ENCODE measurements at regions not wholly inside any gene's neighbourhood (a gene's known extent, or its start where the extent isn't known, plus 50 kb on each side); places are given as distances from the start of the nearest gene placed in this dataset.
A peak's percentile ranks its signal among the peaks of the same experiment; 100 is the strongest.

DNA sequence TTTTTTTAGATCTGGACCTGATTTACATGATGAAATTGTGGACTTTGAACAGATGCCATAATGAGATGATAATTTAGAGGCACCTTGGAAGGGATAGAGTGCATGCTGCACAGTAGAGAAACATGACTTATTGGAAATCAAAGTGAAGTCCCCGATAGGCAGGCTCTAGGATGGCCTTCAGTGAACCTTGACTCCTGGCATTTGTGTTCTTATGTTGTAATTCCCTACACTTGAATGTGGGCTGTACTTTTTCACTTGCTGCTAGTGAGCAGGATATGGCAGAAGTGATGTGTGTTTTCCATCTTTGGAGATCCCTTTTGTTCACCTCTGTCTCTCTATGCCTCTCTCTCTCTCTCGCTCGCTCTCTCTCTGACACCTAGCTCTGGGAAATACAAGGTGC is 1614.6 kb downstream of the PCDH9 start:
- TF ChIP-seq, protein P1, sequence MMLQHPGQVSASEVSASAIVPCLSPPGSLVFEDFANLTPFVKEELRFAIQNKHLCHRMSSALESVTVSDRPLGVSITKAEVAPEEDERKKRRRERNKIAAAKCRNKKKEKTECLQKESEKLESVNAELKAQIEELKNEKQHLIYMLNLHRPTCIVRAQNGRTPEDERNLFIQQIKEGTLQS (IDR thresholded peaks at IDR 0.05), result no peak
- TF ChIP-seq YY1 (IDR thresholded peaks at IDR 0.05; ENCODE audit: extremely low read depth, insufficient replicate concordance, low read depth, low read length) (no peak), RAD21 (IDR thresholded peaks at IDR 0.05; ENCODE audit: low read depth) (no peak), ZFX (IDR thresholded peaks at IDR 0.05) (no peak), EZH2phosphoT487 (IDR thresholded peaks at IDR 0.05; ENCODE audit: borderline replicate concordance) (no peak)
- TF ChIP-seq, protein P2, sequence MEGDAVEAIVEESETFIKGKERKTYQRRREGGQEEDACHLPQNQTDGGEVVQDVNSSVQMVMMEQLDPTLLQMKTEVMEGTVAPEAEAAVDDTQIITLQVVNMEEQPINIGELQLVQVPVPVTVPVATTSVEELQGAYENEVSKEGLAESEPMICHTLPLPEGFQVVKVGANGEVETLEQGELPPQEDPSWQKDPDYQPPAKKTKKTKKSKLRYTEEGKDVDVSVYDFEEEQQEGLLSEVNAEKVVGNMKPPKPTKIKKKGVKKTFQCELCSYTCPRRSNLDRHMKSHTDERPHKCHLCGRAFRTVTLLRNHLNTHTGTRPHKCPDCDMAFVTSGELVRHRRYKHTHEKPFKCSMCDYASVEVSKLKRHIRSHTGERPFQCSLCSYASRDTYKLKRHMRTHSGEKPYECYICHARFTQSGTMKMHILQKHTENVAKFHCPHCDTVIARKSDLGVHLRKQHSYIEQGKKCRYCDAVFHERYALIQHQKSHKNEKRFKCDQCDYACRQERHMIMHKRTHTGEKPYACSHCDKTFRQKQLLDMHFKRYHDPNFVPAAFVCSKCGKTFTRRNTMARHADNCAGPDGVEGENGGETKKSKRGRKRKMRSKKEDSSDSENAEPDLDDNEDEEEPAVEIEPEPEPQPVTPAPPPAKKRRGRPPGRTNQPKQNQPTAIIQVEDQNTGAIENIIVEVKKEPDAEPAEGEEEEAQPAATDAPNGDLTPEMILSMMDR (IDR thresholded peaks at IDR 0.05 in 2 of 3, conservative IDR thresholded peaks at IDR 0.05 in 1 of 3; ENCODE audit: borderline replicate concordance in 1 of 3, insufficient read depth in 1 of 3, low read depth in 2 of 3, low read length in 2 of 3), result no peak
- TF ChIP-seq, protein P3, sequence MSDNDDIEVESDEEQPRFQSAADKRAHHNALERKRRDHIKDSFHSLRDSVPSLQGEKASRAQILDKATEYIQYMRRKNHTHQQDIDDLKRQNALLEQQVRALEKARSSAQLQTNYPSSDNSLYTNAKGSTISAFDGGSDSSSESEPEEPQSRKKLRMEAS (IDR thresholded peaks at IDR 0.05), result no peak
- no peaks in the 10 kb centered on the region for H3K9me2 ChIP-seq (ENCODE audit: insufficient read depth)
- H3K27ac ChIP-seq (ENCODE audit: low read depth, low read length), result no peak overlapping the region
- H3K36me3 ChIP-seq (ENCODE audit: control insufficient read depth in 1 of 2, insufficient read depth in 2 of 2, low read length in 2 of 2), result no peaks in the 10 kb centered on the region
- no peak overlapping the region for H3K4me2 ChIP-seq (ENCODE audit: low read length)
- no peak overlapping the region for H3K9ac ChIP-seq (ENCODE audit: low read length)
- DNase-seq (ENCODE audit: low read depth, low spot score), result no peak
- intact Hi-C loops (cut with micrococcal nuclease), result no loop called here
- H3K79me2 ChIP-seq (ENCODE audit: insufficient read depth, low read length), result no peaks in the 10 kb centered on the region
- no peaks in the 10 kb centered on the region for H3K27me3 ChIP-seq (ENCODE audit: insufficient read depth, low read length)
- no peak overlapping the region for H2AFZ ChIP-seq (ENCODE audit: low read depth, low read length, poor library complexity, severe bottlenecking)
- ATAC-seq, result no peak
- CTCF ChIA-PET, result no interaction called here
- H3K9me3 ChIP-seq (ENCODE audit: control insufficient read depth in 1 of 2, insufficient read depth in 1 of 2, low read depth in 1 of 2, low read length in 2 of 2), result no peaks in the 10 kb centered on the region
- no peak overlapping the region for H3K4me3 ChIP-seq (replicated peaks in 1 of 2; ENCODE audit: low read depth in 1 of 2, low read length in 2 of 2)
- POLR2A ChIA-PET, result no interaction called here
- H3K4me1 ChIP-seq (ENCODE audit: control insufficient read depth in 1 of 2, insufficient read depth in 2 of 2, low read length in 2 of 2), result no peaks in the 10 kb centered on the region
- BruUV-seq (replicated peaks), result no TSS peak
- RAD21 ChIA-PET (ENCODE audit: low non-redundant PET in 1 of 2, low total read pairs in 2 of 2, uncharacterized antibody in 2 of 2, unreplicated experiment in 2 of 2), result no interaction called here
- no peaks in the 10 kb centered on the region for H4K20me1 ChIP-seq (ENCODE audit: insufficient read depth)

DNA sequence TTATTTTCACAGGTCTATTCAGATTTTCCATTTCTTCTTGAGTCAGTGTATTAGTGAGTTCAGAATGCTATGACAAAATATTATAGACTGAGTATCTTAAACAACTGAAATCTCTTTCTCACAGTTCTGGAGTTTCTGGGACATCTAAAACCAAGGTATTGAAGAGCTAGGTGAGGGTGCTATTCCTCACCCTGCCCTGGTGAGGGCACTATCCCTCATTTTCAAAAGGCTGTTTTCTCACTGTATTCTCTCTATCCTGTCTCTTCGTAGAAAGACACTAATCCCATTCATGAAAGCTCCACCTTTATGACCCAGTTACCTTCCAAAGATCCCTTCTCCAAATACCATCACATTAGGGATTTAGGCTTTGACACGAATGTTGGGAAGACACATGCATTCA is 1617.1 kb downstream of the PCDH9 start:
- no peaks in the 10 kb centered on the region for H3K27me3 ChIP-seq (ENCODE audit: insufficient read depth, low read length)
- H3K27ac ChIP-seq (ENCODE audit: low read depth, low read length), result no peak overlapping the region
- no peak overlapping the region for H3K4me2 ChIP-seq (ENCODE audit: low read length)
- no peak overlapping the region for H3K9ac ChIP-seq (ENCODE audit: low read length)
- peak overlapping the region; percentile 4 for H2AFZ ChIP-seq (ENCODE audit: low read depth, low read length, poor library complexity, severe bottlenecking)
- no peaks in the 10 kb centered on the region for H3K79me2 ChIP-seq (ENCODE audit: insufficient read depth, low read length)
- H3K9me3 ChIP-seq (ENCODE audit: control insufficient read depth in 1 of 2, insufficient read depth in 1 of 2, low read depth in 1 of 2, low read length in 2 of 2), result no peaks in the 10 kb centered on the region
- DNase-seq (ENCODE audit: low read depth, low spot score) (peak; percentile 8), ATAC-seq (peak; percentile 72)
- no peak overlapping the region for H3K4me3 ChIP-seq (replicated peaks in 1 of 2; ENCODE audit: low read depth in 1 of 2, low read length in 2 of 2)
- intact Hi-C loops (cut with micrococcal nuclease), result no loop called here
- no peaks in the 10 kb centered on the region for H3K36me3 ChIP-seq (ENCODE audit: control insufficient read depth in 1 of 2, insufficient read depth in 2 of 2, low read length in 2 of 2)
- no peak for TF ChIP-seq CEBPB (IDR thresholded peaks at IDR 0.05; ENCODE audit: low read depth)
- TF ChIP-seq, protein P2 (IDR thresholded peaks at IDR 0.05 in 2 of 3, conservative IDR thresholded peaks at IDR 0.05 in 1 of 3; ENCODE audit: borderline replicate concordance in 1 of 3, insufficient read depth in 1 of 3, low read depth in 2 of 3, low read length in 2 of 3), result peak in 2 of 3 experiments; percentile 65 to 68; a peak in 4 of 6 replicates
- H4K20me1 ChIP-seq (ENCODE audit: insufficient read depth), result no peaks in the 10 kb centered on the region
- ChIA-PET RAD21 (ENCODE audit: low non-redundant PET in 1 of 2, low total read pairs in 2 of 2, uncharacterized antibody in 2 of 2, unreplicated experiment in 2 of 2) (no interaction called here), POLR2A (no interaction called here), CTCF (no interaction called here)
- H3K9me2 ChIP-seq (ENCODE audit: insufficient read depth), result no peaks in the 10 kb centered on the region
- no peaks in the 10 kb centered on the region for H3K4me1 ChIP-seq (ENCODE audit: control insufficient read depth in 1 of 2, insufficient read depth in 2 of 2, low read length in 2 of 2)
- no TSS peak for BruUV-seq (replicated peaks)

All from HCT116 (cell line).